Upper lobe of right lung (tissue), 1 donor: ENCODE measurements at regions not wholly inside any gene's neighbourhood (a gene's known extent, or its start where the extent isn't known, plus 50 kb on each side); places are given as distances from the start of the nearest gene placed in this dataset.

ENCODE experiments used
- ATAC-seq: fragments of 200-7000 bp; cut with Tn5 transposase; one replicate; pipeline ENCODE4 v1.9.1; 2020; ENCODE audit warnings: mild to moderate bottlenecking, moderate library complexity
- DNase-seq: peaks from one replicate; pipeline ENCODE4 v3.0.0-alpha.2; 2020
- H3K27ac ChIP-seq: fragments of 200-600 bp; one replicate; pipeline ENCODE4 v1.8.0; 2022
- H3K27me3 ChIP-seq: fragments of 200-600 bp; one replicate; pipeline ENCODE4 v1.8.0; 2022; ENCODE audit warnings: mild to moderate bottlenecking
- H3K36me3 ChIP-seq: fragments of 200-600 bp; one replicate; pipeline ENCODE4 v1.8.0; 2022
- H3K4me1 ChIP-seq: fragments of 200-600 bp; one replicate; pipeline ENCODE4 v1.8.0; 2022
- H3K4me3 ChIP-seq: fragments of 200-600 bp; one replicate; pipeline ENCODE4 v1.8.0; 2022; ENCODE audit warnings: mild to moderate bottlenecking
- H3K9me3 ChIP-seq: fragments of 200-600 bp; one replicate; pipeline ENCODE4 v1.8.0; 2022
- CTCF ChIP-seq: fragments of 200-600 bp; IDR thresholded peaks from one replicate; pipeline ENCODE4 v1.8.0; 2022; ENCODE audit warnings: antibody characterized with exemption
- intact Hi-C: fragments of 100-400 bp; cut with DNase I; formaldehyde crosslinking; loops from one replicate; pipeline ENCODE4 v1.11.0; 2022
- donor health status: DM: no; HTN: yes; CAD: no; lungs with severe emphysema.

GRCh38 chr12:20140751-20141150 lies 227.6 kb upstream of the PDE3A start:
- Histone ChIP-seq H3K4me1 (no peaks in the 10 kb centered on the region), H3K27ac (no peak overlapping the region), H3K9me3 (no peaks in the 10 kb centered on the region), H3K27me3 (no peaks in the 10 kb centered on the region), H3K4me3 (no peak overlapping the region), H3K36me3 (no peaks in the 10 kb centered on the region)
- intact Hi-C loops = no loop called here
- DNase-seq = no peak
- ATAC-seq = no peak
- TF ChIP-seq CTCF = no peak

DNA sequence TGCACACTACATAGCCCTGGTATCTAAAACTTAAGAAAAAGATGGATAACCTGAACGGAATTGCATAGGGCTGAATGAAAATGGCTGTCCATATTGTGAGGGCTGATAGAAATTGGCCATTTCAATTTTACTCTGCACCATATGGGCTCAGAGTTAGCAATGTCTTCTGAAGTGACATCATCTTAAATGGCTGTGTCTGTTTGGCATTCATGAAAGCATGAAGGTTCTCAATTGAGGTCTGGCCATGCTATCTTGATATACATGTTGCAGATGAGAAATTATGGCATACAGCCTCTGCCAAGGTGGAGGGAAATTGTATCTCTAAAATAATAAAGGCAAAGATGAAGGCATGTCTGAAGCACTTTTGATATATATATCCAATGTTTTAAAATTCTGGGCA lies 226.0 kb upstream of the PDE3A start:
- DNase-seq = no peak

DNA sequence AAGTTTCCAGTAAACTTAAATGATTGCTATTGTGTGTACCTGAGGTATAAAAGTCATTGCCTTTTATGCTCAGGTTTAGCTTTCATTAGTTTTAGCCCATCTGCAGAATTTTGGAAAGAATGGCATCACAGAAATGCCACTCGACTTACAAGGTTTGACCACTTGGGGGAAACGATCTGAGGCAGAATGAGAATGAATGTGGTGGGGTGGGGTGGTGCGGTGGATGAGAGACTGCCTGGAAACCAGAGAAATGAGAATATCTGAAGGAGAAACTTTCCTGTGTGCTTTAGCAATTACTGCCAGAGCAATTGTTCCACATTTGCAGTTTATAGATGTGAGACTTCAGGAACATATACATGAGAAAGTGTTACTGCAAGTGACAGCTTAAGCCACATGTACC lies 225.4 kb upstream of the PDE3A start:
- H3K4me3 ChIP-seq = no peak overlapping the region
- no peaks in the 10 kb centered on the region for H3K4me1 ChIP-seq
- no peaks in the 10 kb centered on the region for H3K36me3 ChIP-seq
- no peak for DNase-seq
- ATAC-seq = no peak
- TF ChIP-seq CTCF = no peak
- no peak overlapping the region for H3K27ac ChIP-seq
- no peaks in the 10 kb centered on the region for H3K27me3 ChIP-seq
- intact Hi-C loops = no loop called here
- no peaks in the 10 kb centered on the region for H3K9me3 ChIP-seq

More for the DNA sequence above, 226.0 kb upstream of the PDE3A start:
- Histone ChIP-seq H3K27me3 (no peaks in the 10 kb centered on the region), H3K9me3 (no peaks in the 10 kb centered on the region), H3K36me3 (no peaks in the 10 kb centered on the region), H3K4me1 (no peaks in the 10 kb centered on the region), H3K4me3 (no peak overlapping the region), H3K27ac (no peak overlapping the region)
- no peak for ATAC-seq
- TF ChIP-seq CTCF = no peak
- intact Hi-C loops = no loop called here

- intact Hi-C loops = no loop called here
- TF ChIP-seq CTCF = no peak
- DNase-seq (no peak), ATAC-seq (no peak)
- Histone ChIP-seq H3K4me3 (no peak overlapping the region), H3K27me3 (no peaks in the 10 kb centered on the region), H3K9me3 (no peaks in the 10 kb centered on the region), H3K27ac (no peak overlapping the region), H3K36me3 (no peaks in the 10 kb centered on the region), H3K4me1 (no peaks in the 10 kb centered on the region)
Observed at GRCh38 chr12:20144341-20144740, 224.0 kb upstream of the PDE3A start.

DNA sequence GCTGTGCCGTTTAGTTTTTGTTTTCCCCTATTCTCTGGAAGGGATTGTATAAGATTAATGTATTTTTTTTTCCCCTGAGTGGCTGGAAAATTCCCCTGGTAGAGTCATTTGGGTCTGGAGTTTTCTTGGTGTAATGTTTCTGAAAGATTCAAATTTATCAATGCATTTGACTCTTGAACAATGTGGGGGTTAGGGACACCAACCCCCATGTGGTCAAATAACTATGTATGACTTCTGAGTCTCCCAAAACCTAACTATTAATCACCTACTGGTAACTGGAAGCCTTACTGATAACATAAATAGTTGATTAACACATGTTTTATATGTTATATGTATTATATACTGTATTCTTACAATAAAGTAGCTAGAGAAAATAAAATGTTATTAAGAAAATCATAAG lies 220.1 kb upstream of the PDE3A start:
- Histone ChIP-seq H3K27ac (no peak overlapping the region), H3K4me3 (no peak overlapping the region), H3K36me3 (no peaks in the 10 kb centered on the region), H3K27me3 (no peaks in the 10 kb centered on the region), H3K9me3 (no peaks in the 10 kb centered on the region), H3K4me1 (no peaks in the 10 kb centered on the region)
- TF ChIP-seq CTCF = no peak
- intact Hi-C loops = no loop called here
- no peak for DNase-seq
- no peak for ATAC-seq

GRCh38 chr12:20150835-20151422 lies 217.4 kb upstream of the PDE3A start:
- H3K4me3 ChIP-seq = no peak overlapping the region
- no peak for ATAC-seq
- no peak for DNase-seq
- intact Hi-C loops = no loop called here
- H3K4me1 ChIP-seq = no peaks in the 10 kb centered on the region
- no peaks in the 10 kb centered on the region for H3K27me3 ChIP-seq
- TF ChIP-seq CTCF = no peak
- no peak overlapping the region for H3K27ac ChIP-seq
- H3K36me3 ChIP-seq = no peaks in the 10 kb centered on the region
- H3K9me3 ChIP-seq = no peaks in the 10 kb centered on the region
